ENCODE measurements at regions not wholly inside any gene's neighbourhood (a gene's known extent, or its start where the extent isn't known, plus 50 kb on each side); places are given as distances from the start of the nearest gene placed in this dataset.

- no peak for TF ChIP-seq POLR2AphosphoS5 (IDR thresholded peaks at IDR 0.05; ENCODE audit: low read depth, low read length)
- no peak for TF ChIP-seq TAF1 (IDR thresholded peaks at IDR 0.05; ENCODE audit: borderline replicate concordance, low read depth, low read length)
- no peak for TF ChIP-seq POLR2A (IDR thresholded peaks at IDR 0.05; ENCODE audit: low read depth, low read length)
- FAIRE-seq (no peak), DNase-seq (ENCODE audit: insufficient read length) (no peak)
Measured at GRCh38 chr3:83633758-83634157, 1325.0 kb upstream of the CADM2 start.

GRCh38 chr3:83649692-83650091 lies 1309.1 kb upstream of the CADM2 start:
- TF ChIP-seq POLR2A (IDR thresholded peaks at IDR 0.05; ENCODE audit: low read depth, low read length) (no peak), POLR2AphosphoS5 (IDR thresholded peaks at IDR 0.05; ENCODE audit: low read depth, low read length) (no peak), TAF1 (IDR thresholded peaks at IDR 0.05; ENCODE audit: borderline replicate concordance, low read depth, low read length) (no peak)

DNA sequence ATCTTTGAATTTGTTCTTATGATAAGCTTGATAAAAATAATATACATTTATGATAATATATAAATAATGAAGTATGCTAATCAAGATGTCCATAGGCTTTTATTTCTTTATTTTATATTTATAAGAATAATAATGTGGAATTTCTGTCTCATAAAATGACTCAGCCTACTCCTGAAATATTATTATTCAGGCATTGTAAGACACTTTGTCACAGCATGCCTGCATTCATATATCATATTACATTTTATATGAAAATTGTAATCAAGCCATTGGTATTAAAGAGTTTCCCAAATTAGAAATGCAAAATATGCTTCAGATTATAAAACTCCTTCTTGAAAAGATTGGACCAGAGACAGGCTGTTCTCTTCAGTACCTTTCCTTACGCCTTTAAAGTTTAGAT lies 1303.7 kb upstream of the CADM2 start:
- FAIRE-seq (no peak), DNase-seq (ENCODE audit: insufficient read length) (no peak)
- TF ChIP-seq TAF1 (IDR thresholded peaks at IDR 0.05; ENCODE audit: borderline replicate concordance, low read depth, low read length) (no peak), POLR2AphosphoS5 (IDR thresholded peaks at IDR 0.05; ENCODE audit: low read depth, low read length) (no peak), POLR2A (IDR thresholded peaks at IDR 0.05; ENCODE audit: low read depth, low read length) (no peak)

More at GRCh38 chr3:83649692-83650091, 1309.1 kb upstream of the CADM2 start:
- no peak for FAIRE-seq
- no peak for DNase-seq (ENCODE audit: insufficient read length)

DNA sequence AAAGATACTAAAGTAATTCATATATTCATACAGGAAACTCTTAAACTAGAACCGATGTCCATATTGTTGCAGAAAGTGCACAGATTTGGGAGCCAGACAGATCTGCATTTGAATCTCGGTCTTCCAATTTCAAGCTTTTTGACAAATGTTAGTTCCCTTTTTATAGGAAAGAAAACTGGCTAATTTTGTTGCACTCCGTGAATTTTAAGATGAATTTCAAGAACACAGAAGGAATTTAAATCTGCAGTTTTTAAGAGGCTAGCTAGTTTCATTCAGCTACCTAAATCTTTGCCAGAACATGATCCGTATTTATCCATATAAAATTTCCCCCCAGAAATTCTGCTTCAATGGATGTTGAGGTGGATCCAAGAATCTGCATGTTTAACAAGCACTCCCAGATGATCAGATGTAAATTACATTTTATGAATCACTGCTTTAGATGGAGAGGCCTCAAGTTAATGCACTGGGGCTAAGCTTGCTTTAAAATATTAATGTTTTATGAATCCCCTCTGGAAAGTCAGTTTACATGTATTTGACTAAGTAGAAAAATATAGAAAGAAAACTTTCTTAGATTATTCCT lies 1296.3 kb upstream of the CADM2 start:
- no peak for FAIRE-seq
- no peak for DNase-seq (ENCODE audit: insufficient read length)
- TF ChIP-seq TAF1 (IDR thresholded peaks at IDR 0.05; ENCODE audit: borderline replicate concordance, low read depth, low read length) (no peak), POLR2AphosphoS5 (IDR thresholded peaks at IDR 0.05; ENCODE audit: low read depth, low read length) (no peak), POLR2A (IDR thresholded peaks at IDR 0.05; ENCODE audit: low read depth, low read length) (no peak)

DNA sequence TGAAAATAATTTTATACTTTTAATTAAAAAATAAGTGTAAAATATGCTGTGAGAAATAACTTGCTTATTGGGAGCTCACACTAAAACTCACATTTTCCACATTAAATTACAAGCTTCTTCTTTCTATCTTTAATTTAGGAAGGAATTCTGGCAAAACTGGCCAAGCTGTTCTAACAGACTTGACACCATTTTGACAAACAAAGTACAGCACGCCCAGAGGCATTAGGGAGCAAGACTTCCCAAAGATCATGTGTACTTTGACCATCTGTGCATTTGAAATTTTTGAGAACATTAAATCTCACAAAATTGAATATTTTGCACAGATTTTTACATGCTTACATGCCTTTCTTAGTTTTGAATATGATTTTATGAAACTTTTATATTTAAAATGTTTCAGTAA lies 1288.4 kb upstream of the CADM2 start:
- FAIRE-seq = no peak
- DNase-seq (ENCODE audit: insufficient read length) = no peak
- TF ChIP-seq POLR2AphosphoS5 (IDR thresholded peaks at IDR 0.05; ENCODE audit: low read depth, low read length) (no peak), POLR2A (IDR thresholded peaks at IDR 0.05; ENCODE audit: low read depth, low read length) (no peak), TAF1 (IDR thresholded peaks at IDR 0.05; ENCODE audit: borderline replicate concordance, low read depth, low read length) (no peak)

- no peak for FAIRE-seq
- DNase-seq (ENCODE audit: insufficient read length) = no peak
- no peak for TF ChIP-seq POLR2A (IDR thresholded peaks at IDR 0.05; ENCODE audit: low read depth, low read length)
- TF ChIP-seq POLR2AphosphoS5 (IDR thresholded peaks at IDR 0.05; ENCODE audit: low read depth, low read length) = no peak
- no peak for TF ChIP-seq TAF1 (IDR thresholded peaks at IDR 0.05; ENCODE audit: borderline replicate concordance, low read depth, low read length)
Measured at GRCh38 chr3:83683937-83684598, 1274.7 kb upstream of the CADM2 start.

DNA sequence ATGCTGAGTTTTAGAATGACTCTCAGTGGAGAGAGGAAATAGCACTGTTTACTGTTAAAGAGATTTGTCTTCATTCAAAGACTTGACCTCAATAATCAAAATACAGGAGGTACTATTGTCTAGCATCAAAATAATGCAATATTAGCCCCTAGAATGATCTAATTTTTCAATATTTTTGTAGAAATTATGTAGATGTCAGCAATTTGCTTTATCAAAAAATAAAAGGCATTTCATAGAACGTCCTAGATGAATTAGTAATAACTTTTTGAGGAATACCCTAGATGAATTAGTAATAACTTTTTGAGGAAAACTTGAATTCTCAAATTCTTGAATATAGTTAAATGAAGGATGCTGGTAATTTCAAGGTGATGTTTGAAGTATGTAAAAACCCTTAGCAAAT lies 1252.1 kb upstream of the CADM2 start:
- no peak for TF ChIP-seq POLR2AphosphoS5 (IDR thresholded peaks at IDR 0.05; ENCODE audit: low read depth, low read length)
- TF ChIP-seq POLR2A (IDR thresholded peaks at IDR 0.05; ENCODE audit: low read depth, low read length) = no peak
- no peak for TF ChIP-seq TAF1 (IDR thresholded peaks at IDR 0.05; ENCODE audit: borderline replicate concordance, low read depth, low read length)
- DNase-seq (ENCODE audit: insufficient read length) (no peak), FAIRE-seq (no peak)

DNA sequence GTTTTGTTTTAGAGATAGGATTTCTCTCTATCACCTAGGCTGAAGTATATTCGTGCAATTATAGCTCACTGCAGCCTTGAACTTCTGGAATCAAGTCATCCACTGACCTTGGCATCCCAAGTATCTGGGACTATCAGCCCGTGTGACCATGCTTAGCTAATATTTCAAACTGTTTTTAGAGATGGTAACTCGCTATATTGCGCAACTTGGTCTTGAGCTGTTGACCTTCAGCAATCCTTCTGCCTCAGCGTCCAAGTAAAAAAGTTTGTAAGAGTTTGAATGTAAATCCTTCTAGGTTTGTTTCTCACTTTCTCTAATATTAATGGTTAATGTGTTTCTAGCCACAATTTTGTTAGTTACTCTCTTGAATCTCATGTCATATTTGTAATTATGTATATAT lies 1243.5 kb upstream of the CADM2 start:
- TF ChIP-seq TAF1 (IDR thresholded peaks at IDR 0.05; ENCODE audit: borderline replicate concordance, low read depth, low read length) (no peak), POLR2AphosphoS5 (IDR thresholded peaks at IDR 0.05; ENCODE audit: low read depth, low read length) (no peak), POLR2A (IDR thresholded peaks at IDR 0.05; ENCODE audit: low read depth, low read length) (no peak)
- FAIRE-seq = no peak
- DNase-seq (ENCODE audit: insufficient read length) = no peak

GRCh38 chr3:83729576-83729975 lies 1229.2 kb upstream of the CADM2 start:
- FAIRE-seq = no peak

DNA sequence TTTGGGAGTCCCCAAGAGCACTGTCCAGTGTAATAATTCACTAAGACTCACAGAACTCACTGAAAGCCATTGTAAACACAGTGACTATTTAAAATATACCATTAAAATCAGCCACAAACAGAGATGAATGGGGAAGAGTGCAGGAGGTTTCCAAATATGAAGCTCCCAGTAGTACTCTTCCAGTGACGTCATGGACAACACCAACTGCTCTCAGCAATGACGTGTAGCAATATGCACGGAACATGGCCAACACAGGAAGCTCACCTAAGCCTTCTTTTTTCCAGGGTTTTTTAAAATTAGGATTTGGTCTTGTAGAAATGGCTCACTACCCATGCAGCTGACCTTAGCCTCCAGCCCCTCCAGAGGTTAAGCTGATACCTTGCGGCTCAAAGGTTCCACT lies 1224.1 kb upstream of the CADM2 start:
- TF ChIP-seq TAF1 (IDR thresholded peaks at IDR 0.05; ENCODE audit: borderline replicate concordance, low read depth, low read length) = no peak
- TF ChIP-seq POLR2A (IDR thresholded peaks at IDR 0.05; ENCODE audit: low read depth, low read length) = no peak
- TF ChIP-seq POLR2AphosphoS5 (IDR thresholded peaks at IDR 0.05; ENCODE audit: low read depth, low read length) = no peak
- DNase-seq (ENCODE audit: insufficient read length) = no peak
- FAIRE-seq = no peak

More at GRCh38 chr3:83729576-83729975, 1229.2 kb upstream of the CADM2 start:
- DNase-seq (ENCODE audit: insufficient read length) = no peak
- no peak for TF ChIP-seq TAF1 (IDR thresholded peaks at IDR 0.05; ENCODE audit: borderline replicate concordance, low read depth, low read length)
- TF ChIP-seq POLR2AphosphoS5 (IDR thresholded peaks at IDR 0.05; ENCODE audit: low read depth, low read length) = no peak
- TF ChIP-seq POLR2A (IDR thresholded peaks at IDR 0.05; ENCODE audit: low read depth, low read length) = no peak

DNA sequence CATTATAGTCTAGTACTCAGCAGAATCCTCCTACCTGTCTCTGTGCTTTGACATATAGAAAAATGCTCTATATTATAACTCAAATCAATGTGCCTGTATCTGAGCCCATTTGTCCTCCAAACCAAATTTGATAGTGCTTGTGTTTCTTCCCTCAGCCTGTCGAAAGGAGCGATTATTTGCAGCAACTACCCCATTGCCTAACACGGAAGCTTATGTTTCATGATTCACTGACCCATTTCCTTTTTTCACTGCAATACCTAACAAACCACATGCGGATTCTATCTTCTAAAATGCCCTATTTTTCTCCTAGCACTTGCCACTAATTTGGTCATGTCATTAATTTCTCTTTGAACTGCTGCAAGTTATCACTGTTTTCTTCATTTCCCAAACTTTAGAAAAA lies 1220.6 kb upstream of the CADM2 start:
- DNase-seq (ENCODE audit: insufficient read length) (no peak), FAIRE-seq (no peak)
- no peak for TF ChIP-seq POLR2A (IDR thresholded peaks at IDR 0.05; ENCODE audit: low read depth, low read length)
- no peak for TF ChIP-seq TAF1 (IDR thresholded peaks at IDR 0.05; ENCODE audit: borderline replicate concordance, low read depth, low read length)
- TF ChIP-seq POLR2AphosphoS5 (IDR thresholded peaks at IDR 0.05; ENCODE audit: low read depth, low read length) = no peak

GRCh38 chr3:83740504-83740903 lies 1218.3 kb upstream of the CADM2 start:
- DNase-seq (ENCODE audit: insufficient read length) (no peak), FAIRE-seq (no peak)
- TF ChIP-seq POLR2AphosphoS5 (IDR thresholded peaks at IDR 0.05; ENCODE audit: low read depth, low read length) (no peak), POLR2A (IDR thresholded peaks at IDR 0.05; ENCODE audit: low read depth, low read length) (no peak)

Data from GM12892 (cell line).